OCI-LY1 (cell line): ENCODE measurements at regions not wholly inside any gene's neighbourhood (a gene's known extent, or its start where the extent isn't known, plus 50 kb on each side); places are given as distances from the start of the nearest gene placed in this dataset.

ENCODE experiments used
- H2AFZ ChIP-seq: fragments of 200-600 bp; sonication (generic), shearing (Covaris generic); 2 replicates; pipeline ENCODE4 v1.6.0; 2014; ENCODE audit warnings: antibody characterized with exemption, mild to moderate bottlenecking, low read length
- H3F3A ChIP-seq: fragments of 200-600 bp; sonication (generic), shearing (Covaris generic); 2 replicates; pipeline ENCODE4 v1.6.0; 2014; ENCODE audit warnings: mild to moderate bottlenecking, antibody characterized with exemption, low read length, moderate library complexity; ENCODE audit not compliant: insufficient read depth
- H3K27ac ChIP-seq: fragments of 200-600 bp; sonication (generic); 2 replicates; pipeline ENCODE4 v1.5.1; 2014; ENCODE audit warnings: low read length, mixed run types, mild to moderate bottlenecking, low read depth; ENCODE audit not compliant: poor library complexity, severe bottlenecking
- H3K27me3 ChIP-seq: fragments of 200-600 bp; sonication (generic); 2 replicates; pipeline ENCODE4 v1.6.0; 2014; ENCODE audit warnings: antibody characterized with exemption, mild to moderate bottlenecking, low read length, moderate library complexity; ENCODE audit not compliant: insufficient read depth
- H3K36me3 ChIP-seq: fragments of 200-600 bp; sonication (generic); 2 replicates; pipeline ENCODE4 v1.6.1; 2014; ENCODE audit warnings: mild to moderate bottlenecking, antibody characterized with exemption, low read length, moderate library complexity, mixed read lengths; ENCODE audit not compliant: insufficient read depth
- H3K4me1 ChIP-seq: fragments of 200-600 bp; sonication (generic); 2 replicates; pipeline ENCODE4 v1.5.1; 2014; ENCODE audit warnings: mild to moderate bottlenecking, low read length, moderate library complexity; ENCODE audit not compliant: insufficient read depth, severe bottlenecking
- H3K4me2 ChIP-seq: fragments of 200-600 bp; sonication (generic), shearing (Covaris generic); 2 replicates; pipeline ENCODE4 v1.6.1; 2014; ENCODE audit warnings: low read length
- H3K4me3 ChIP-seq: fragments of 200-600 bp; sonication (generic); 2 replicates; pipeline ENCODE4 v1.5.1; 2014; ENCODE audit warnings: low read length, low read depth, mild to moderate bottlenecking, mixed read lengths; ENCODE audit not compliant: poor library complexity, severe bottlenecking
- H3K79me2 ChIP-seq: fragments of 200-600 bp; shearing (Covaris generic); 2 replicates; pipeline ENCODE4 v1.6.1; 2016; ENCODE audit warnings: mixed run types, low read length, mixed read lengths; ENCODE audit not compliant: insufficient read depth
- H3K9ac ChIP-seq: fragments of 200-600 bp; sonication (generic), shearing (Covaris generic); 2 replicates; pipeline ENCODE4 v1.6.1; 2014; ENCODE audit warnings: mild to moderate bottlenecking, low read length, mixed read lengths
- H3K9me2 ChIP-seq: fragments of 200-600 bp; sonication (generic), shearing (Covaris generic); 2 replicates; pipeline ENCODE4 v1.6.1; 2014; ENCODE audit warnings: low read depth, mild to moderate bottlenecking, low read length, mixed read lengths
- H3K9me3 ChIP-seq: fragments of 200-600 bp; shearing (Covaris generic); 2 replicates; pipeline ENCODE4 v1.6.1; 2014; ENCODE audit warnings: low read length, mixed read lengths
- H4K20me1 ChIP-seq: fragments of 200-600 bp; sonication (generic), shearing (Covaris generic); 2 replicates; pipeline ENCODE4 v1.6.0; 2016; ENCODE audit warnings: mild to moderate bottlenecking, low read length; ENCODE audit not compliant: insufficient read depth
- EZH2 ChIP-seq: fragments of 200-600 bp; sonication (generic), shearing (Covaris generic); IDR thresholded peaks from 2 replicates; pipeline ENCODE4 v1.8.0; 2017; ENCODE audit warnings: borderline replicate concordance, mixed run types, mild to moderate bottlenecking, antibody characterized with exemption, low read length, moderate library complexity, mixed read lengths
- TF ChIP-seq, protein P1 (sequence below): fragments of 200-600 bp; sonication (generic), shearing (Covaris generic); IDR thresholded peaks from 2 replicates; pipeline ENCODE4 v1.5.1; 2017; ENCODE audit warnings: mild to moderate bottlenecking, antibody characterized with exemption, low read length, moderate library complexity, mixed read lengths

DNA sequence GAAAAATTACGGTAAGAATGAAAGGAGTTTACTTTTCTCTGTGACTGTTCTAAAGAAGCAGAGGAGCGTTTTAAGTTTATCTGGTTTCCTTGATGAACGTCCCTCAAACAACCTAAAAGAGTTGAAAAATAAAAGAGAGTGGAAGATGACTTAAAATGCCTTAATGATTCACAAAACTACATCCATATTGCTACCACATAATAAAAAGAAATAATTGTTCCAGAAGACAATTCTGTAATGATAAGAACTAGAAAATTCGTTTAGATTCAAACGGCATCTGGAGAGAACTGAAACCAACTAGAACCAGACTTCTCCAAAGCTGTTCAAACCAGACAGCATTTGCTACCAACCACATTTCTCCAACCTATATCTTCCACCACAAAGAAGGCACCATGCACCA lies 68.1 kb downstream of the TEKT4 start:
- no peaks in the 10 kb centered on the region for H3K9me3 ChIP-seq
- H3K36me3 ChIP-seq = no peaks in the 10 kb centered on the region
- H3K9ac ChIP-seq = no peak overlapping the region
- TF ChIP-seq, protein P1, sequence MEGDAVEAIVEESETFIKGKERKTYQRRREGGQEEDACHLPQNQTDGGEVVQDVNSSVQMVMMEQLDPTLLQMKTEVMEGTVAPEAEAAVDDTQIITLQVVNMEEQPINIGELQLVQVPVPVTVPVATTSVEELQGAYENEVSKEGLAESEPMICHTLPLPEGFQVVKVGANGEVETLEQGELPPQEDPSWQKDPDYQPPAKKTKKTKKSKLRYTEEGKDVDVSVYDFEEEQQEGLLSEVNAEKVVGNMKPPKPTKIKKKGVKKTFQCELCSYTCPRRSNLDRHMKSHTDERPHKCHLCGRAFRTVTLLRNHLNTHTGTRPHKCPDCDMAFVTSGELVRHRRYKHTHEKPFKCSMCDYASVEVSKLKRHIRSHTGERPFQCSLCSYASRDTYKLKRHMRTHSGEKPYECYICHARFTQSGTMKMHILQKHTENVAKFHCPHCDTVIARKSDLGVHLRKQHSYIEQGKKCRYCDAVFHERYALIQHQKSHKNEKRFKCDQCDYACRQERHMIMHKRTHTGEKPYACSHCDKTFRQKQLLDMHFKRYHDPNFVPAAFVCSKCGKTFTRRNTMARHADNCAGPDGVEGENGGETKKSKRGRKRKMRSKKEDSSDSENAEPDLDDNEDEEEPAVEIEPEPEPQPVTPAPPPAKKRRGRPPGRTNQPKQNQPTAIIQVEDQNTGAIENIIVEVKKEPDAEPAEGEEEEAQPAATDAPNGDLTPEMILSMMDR = no peak
- no peak for TF ChIP-seq EZH2
- no peaks in the 10 kb centered on the region for H3K79me2 ChIP-seq
- no peak overlapping the region for H3K4me3 ChIP-seq
- no peaks in the 10 kb centered on the region for H4K20me1 ChIP-seq
- H3K4me1 ChIP-seq = no peaks in the 10 kb centered on the region
- H3F3A ChIP-seq = no peaks in the 10 kb centered on the region
- no peak overlapping the region for H3K4me2 ChIP-seq
- no peaks in the 10 kb centered on the region; the same call in 1 of the 2 replicates for H3K27me3 ChIP-seq
- no peaks in the 10 kb centered on the region for H3K9me2 ChIP-seq
- H3K27ac ChIP-seq = no peak overlapping the region
- no peak overlapping the region for H2AFZ ChIP-seq

DNA sequence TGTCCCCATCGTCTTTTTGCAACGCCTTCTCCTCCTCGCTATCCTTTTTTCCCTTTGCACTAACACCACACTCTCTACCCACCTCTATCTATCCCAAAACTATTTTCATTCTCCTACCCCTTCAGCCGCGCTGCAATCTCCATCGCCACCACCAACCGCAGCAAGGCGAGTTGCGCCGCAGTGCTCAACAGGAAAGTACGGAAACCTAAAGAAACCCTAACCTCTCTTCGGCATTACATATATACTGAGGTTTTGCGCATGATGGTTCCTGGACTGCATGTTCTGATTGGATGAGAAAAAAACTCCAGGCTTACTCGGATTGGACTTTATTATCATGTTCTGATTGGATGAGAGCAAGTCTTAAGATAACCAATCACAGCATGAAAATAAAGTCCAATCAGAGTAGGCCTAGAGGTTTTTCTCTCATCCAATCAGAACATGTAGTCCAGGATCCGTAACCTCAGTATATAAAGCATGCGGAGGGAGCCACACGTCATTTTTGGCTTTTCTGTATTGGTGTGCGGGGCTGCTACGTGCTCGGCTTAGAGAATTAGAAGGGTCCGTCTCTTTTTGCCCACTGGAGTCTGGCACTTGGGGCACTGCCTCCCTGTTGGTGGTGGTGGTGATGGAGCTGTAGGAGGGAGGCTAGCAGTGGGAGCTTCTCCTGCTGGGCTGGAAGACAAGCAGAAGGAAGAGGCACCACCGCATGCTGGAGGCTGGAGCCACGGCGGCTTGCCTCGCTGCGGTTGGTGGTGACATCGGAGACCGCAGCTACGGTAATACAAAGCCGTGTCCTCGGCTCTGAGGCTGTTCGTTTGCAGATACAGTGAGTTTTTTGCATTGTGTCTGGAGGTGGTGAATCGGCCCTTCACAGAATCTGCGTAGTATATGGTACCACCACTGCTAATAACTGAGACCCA lies 76.1 kb downstream of the TEKT4 start:
- no peak overlapping the region for H3K27ac ChIP-seq
- H3K27me3 ChIP-seq = no peaks in the 10 kb centered on the region
- H3K9me3 ChIP-seq = no peaks in the 10 kb centered on the region
- no peak overlapping the region for H3K4me3 ChIP-seq
- TF ChIP-seq, protein P1 = no peak
- no peak for TF ChIP-seq EZH2
- H3K9ac ChIP-seq = no peak overlapping the region
- no peaks in the 10 kb centered on the region for H3K36me3 ChIP-seq
- no peak overlapping the region for H3K4me2 ChIP-seq
- no peaks in the 10 kb centered on the region for H3K4me1 ChIP-seq
- no peaks in the 10 kb centered on the region for H3F3A ChIP-seq
- H2AFZ ChIP-seq = no peak overlapping the region
- no peaks in the 10 kb centered on the region for H4K20me1 ChIP-seq
- H3K9me2 ChIP-seq = no peaks in the 10 kb centered on the region
- H3K79me2 ChIP-seq = no peaks in the 10 kb centered on the region

DNA sequence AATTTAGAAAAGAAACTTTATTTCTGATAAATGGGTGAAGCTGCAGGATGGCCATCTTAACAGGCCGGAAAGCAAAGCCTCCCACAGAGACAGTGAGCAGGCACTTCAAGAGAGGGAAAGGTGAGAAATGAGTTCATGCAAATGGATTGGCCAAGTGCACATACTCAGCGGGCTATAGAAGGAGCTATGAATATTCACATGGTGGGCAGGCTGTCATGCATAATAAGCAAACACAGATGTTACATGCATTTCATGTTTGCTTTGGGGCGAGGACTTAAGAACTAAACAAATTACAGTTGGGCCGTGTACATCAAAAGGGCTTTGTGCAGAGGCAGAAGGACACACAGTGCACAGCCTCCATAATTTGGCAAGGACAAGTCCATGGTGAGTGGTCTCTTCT lies 69.8 kb upstream of the MAL start:
- TF ChIP-seq, protein P1 = no peak
- TF ChIP-seq EZH2 = no peak
- Histone ChIP-seq H3K36me3 (no peaks in the 10 kb centered on the region), H2AFZ (no peak overlapping the region), H3K9me2 (no peaks in the 10 kb centered on the region), H3K9me3 (no peaks in the 10 kb centered on the region), H3K4me2 (no peak overlapping the region), H3K4me1 (no peaks in the 10 kb centered on the region), H3K79me2 (no peaks in the 10 kb centered on the region), H3K27ac (no peak overlapping the region), H3K27me3 (no peaks in the 10 kb centered on the region), H3K4me3 (no peak overlapping the region), H4K20me1 (no peaks in the 10 kb centered on the region), H3F3A (no peaks in the 10 kb centered on the region), H3K9ac (no peak overlapping the region)
